SK-N-MC (cell line): ENCODE measurements at regions not wholly inside any gene's neighbourhood (a gene's known extent, or its start where the extent isn't known, plus 50 kb on each side); places are given as distances from the start of the nearest gene placed in this dataset.

Source experiments
- DNase-seq: peaks from one replicate; pipeline ENCODE4 v3.0.0-alpha.2; 2011; ENCODE audit warnings: low read depth, low spot score
- H3K27ac ChIP-seq: fragments of 200-600 bp; sonication (generic); 2 replicates; pipeline ENCODE4 v1.5.1; 2016; ENCODE audit warnings: mixed run types
- H3K36me3 ChIP-seq: fragments of 200-600 bp; sonication (generic); 2 replicates; pipeline ENCODE4 v1.6.1; 2017; ENCODE audit warnings: antibody characterized with exemption, low read length, mixed read lengths; ENCODE audit not compliant: insufficient read depth
- H3K4me3 ChIP-seq: fragments of 200-600 bp; sonication (generic); 2 replicates; pipeline ENCODE4 v1.5.1; 2016
- H3K9ac ChIP-seq: fragments of 200-600 bp; sonication (generic); 2 replicates; pipeline ENCODE4 v1.8.0; 2017; ENCODE audit warnings: mixed run types, mixed read lengths; ENCODE audit not compliant: insufficient read length
- H3K9me3 ChIP-seq: fragments of 200-600 bp; sonication (generic); 2 replicates; pipeline ENCODE4 v1.6.1; 2017; ENCODE audit warnings: low read depth, mild to moderate bottlenecking, antibody characterized with exemption, low read length, moderate library complexity, mixed read lengths
- EZH2 ChIP-seq: fragments of 200-600 bp; sonication (generic); IDR thresholded peaks from one replicate; pipeline ENCODE4 v1.6.1; 2017; ENCODE audit warnings: antibody characterized with exemption
- FOXP2 ChIP-seq: optimal IDR thresholded peaks from 2 replicates; pipeline ENCODE3; 2011; ENCODE audit warnings: mild to moderate bottlenecking, moderate library complexity; ENCODE audit not compliant: insufficient read depth; ENCODE audit errors: extremely low read length, control extremely low read depth
- POLR2AphosphoS5 ChIP-seq: IDR thresholded peaks from 2 replicates; pipeline ENCODE4 v1.6.1; 2012; ENCODE audit warnings: mild to moderate bottlenecking, low read depth, low read length, borderline replicate concordance

- TF ChIP-seq POLR2AphosphoS5: no peak
- no peak for TF ChIP-seq EZH2
- no peak for TF ChIP-seq FOXP2
- no peaks in the 10 kb centered on the region for H3K36me3 ChIP-seq
These were observed 128.1 kb upstream of the RASGRP1 start for GRCh38 chr15:38692789-38693062.

GRCh38 chr15:38695249-38696108 lies 130.9 kb upstream of the RASGRP1 start:
- no peak overlapping the region for H3K9ac ChIP-seq
- no peak overlapping the region for H3K4me3 ChIP-seq
- DNase-seq: no peak
- no peak for TF ChIP-seq POLR2AphosphoS5
- TF ChIP-seq EZH2: no peak
- no peak for TF ChIP-seq FOXP2
- no peaks in the 10 kb centered on the region for H3K36me3 ChIP-seq
- no peaks in the 10 kb centered on the region for H3K9me3 ChIP-seq
- H3K27ac ChIP-seq: no peak overlapping the region

More at GRCh38 chr15:38692789-38693062, 128.1 kb upstream of the RASGRP1 start:
- no peak overlapping the region for H3K9ac ChIP-seq
- H3K27ac ChIP-seq: no peak overlapping the region
- H3K9me3 ChIP-seq: no peaks in the 10 kb centered on the region
- no peak for DNase-seq
- H3K4me3 ChIP-seq: no peak overlapping the region

GRCh38 chr15:38696109-38696727 lies 131.6 kb upstream of the RASGRP1 start:
- Histone ChIP-seq H3K9ac (no peak overlapping the region), H3K27ac (no peak overlapping the region), H3K9me3 (no peaks in the 10 kb centered on the region), H3K4me3 (no peak overlapping the region), H3K36me3 (no peaks in the 10 kb centered on the region)
- TF ChIP-seq FOXP2 (no peak), EZH2 (no peak), POLR2AphosphoS5 (no peak)
- DNase-seq: no peak

- Histone ChIP-seq H3K9ac (no peak overlapping the region), H3K4me3 (no peak overlapping the region), H3K27ac (no peak overlapping the region), H3K9me3 (no peaks in the 10 kb centered on the region), H3K36me3 (no peaks in the 10 kb centered on the region)
- TF ChIP-seq FOXP2 (no peak), EZH2 (no peak), POLR2AphosphoS5 (no peak)
- no peak for DNase-seq
These were observed 132.3 kb upstream of the RASGRP1 start for GRCh38 chr15:38696790-38697495.

GRCh38 chr15:38698254-38698653 lies 133.6 kb upstream of the RASGRP1 start:
- H3K9me3 ChIP-seq: no peaks in the 10 kb centered on the region
- no peak overlapping the region for H3K4me3 ChIP-seq
- no peaks in the 10 kb centered on the region for H3K36me3 ChIP-seq
- TF ChIP-seq POLR2AphosphoS5: no peak
- TF ChIP-seq EZH2: no peak
- no peak for TF ChIP-seq FOXP2
- DNase-seq: no peak
- H3K27ac ChIP-seq: no peak overlapping the region
- H3K9ac ChIP-seq: no peak overlapping the region

GRCh38 chr15:38699633-38700230 lies 135.1 kb upstream of the RASGRP1 start:
- H3K27ac ChIP-seq: no peak overlapping the region
- H3K9ac ChIP-seq: no peak overlapping the region
- H3K36me3 ChIP-seq: no peaks in the 10 kb centered on the region
- TF ChIP-seq POLR2AphosphoS5: no peak
- TF ChIP-seq FOXP2: no peak
- TF ChIP-seq EZH2: no peak
- no peak for DNase-seq
- no peaks in the 10 kb centered on the region for H3K9me3 ChIP-seq
- H3K4me3 ChIP-seq: no peak overlapping the region

- H3K9ac ChIP-seq: no peak overlapping the region
- TF ChIP-seq FOXP2: no peak
- H3K27ac ChIP-seq: no peak overlapping the region
- no peaks in the 10 kb centered on the region for H3K36me3 ChIP-seq
- no peak overlapping the region for H3K4me3 ChIP-seq
- no peak for DNase-seq
- no peaks in the 10 kb centered on the region for H3K9me3 ChIP-seq
These were observed 136.5 kb upstream of the RASGRP1 start for GRCh38 chr15:38701149-38701548.

GRCh38 chr15:38702178-38702912 lies 137.7 kb upstream of the RASGRP1 start:
- Histone ChIP-seq H3K9me3 (no peaks in the 10 kb centered on the region), H3K27ac (no peak overlapping the region), H3K36me3 (no peaks in the 10 kb centered on the region), H3K4me3 (no peak overlapping the region), H3K9ac (no peak overlapping the region)
- no peak for DNase-seq
- TF ChIP-seq FOXP2 (no peak), EZH2 (no peak), POLR2AphosphoS5 (no peak)
